ENCODE measurements at regions not wholly inside any gene's neighbourhood (a gene's known extent, or its start where the extent isn't known, plus 50 kb on each side); places are given as distances from the start of the nearest gene placed in this dataset.

DNA sequence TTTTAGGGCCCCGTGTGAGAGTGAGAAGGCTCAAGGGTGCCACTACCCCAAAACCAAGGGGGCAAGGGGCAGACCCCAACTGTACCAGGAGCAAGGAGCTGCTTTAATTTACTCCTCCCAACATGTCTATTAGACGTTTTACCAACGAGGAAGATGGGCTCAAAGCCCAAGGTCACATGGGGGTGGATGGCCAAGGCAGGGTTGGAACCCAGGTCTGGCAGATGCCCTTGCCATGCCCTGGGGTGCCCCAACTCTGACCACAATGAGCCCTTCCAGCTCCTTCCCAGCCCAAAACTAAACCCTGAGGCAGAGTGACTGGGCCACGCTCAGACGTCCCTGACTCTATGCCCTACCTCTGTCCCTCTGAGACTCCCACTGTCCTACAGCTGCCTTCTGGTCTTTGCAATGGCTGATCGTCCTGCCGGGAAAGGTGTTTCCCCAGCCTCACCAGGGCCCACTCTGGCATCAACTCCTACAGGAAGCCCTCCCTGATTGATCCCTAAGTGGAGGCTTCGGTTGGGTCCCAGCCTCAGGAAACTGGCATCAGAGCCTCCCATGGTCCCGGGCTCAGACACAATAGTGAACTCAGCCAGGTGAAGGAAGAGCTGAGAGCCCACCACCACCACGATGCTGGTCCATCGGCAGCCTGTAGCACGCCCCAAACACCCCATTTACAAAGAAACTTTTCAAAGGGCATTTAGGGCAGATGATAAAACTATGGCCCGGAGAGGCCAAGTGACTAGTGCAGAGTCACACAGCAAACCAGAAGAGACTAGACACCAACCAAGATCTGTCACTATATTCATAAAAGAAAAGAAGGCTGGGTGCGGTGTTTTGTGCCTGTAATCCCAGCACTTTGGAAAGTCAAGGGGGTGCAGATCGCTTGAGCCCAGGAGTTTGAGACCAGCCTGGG, 60.2 kb upstream of the MYL10 start:
- H3K4me3 Mint-ChIP-seq (ENCODE audit: low read depth, unreplicated experiment): no peak overlapping the region
- CTCF ChIA-PET: interaction anchor here (0.9 kb wide), 1 partner anchor 125 kb away, joined by 3 read pairs; no protein-coding TSS in a partner anchor
- H3K9me3 Mint-ChIP-seq (ENCODE audit: low read depth, unreplicated experiment): no peaks in the 10 kb centered on the region
- no TSS peak for BruUV-seq (replicated peaks)
- peaks cover 10% of the 10 kb centered on the region for H3K4me1 Mint-ChIP-seq (ENCODE audit: low read depth, unreplicated experiment)
- TF ChIP-seq, protein P1, sequence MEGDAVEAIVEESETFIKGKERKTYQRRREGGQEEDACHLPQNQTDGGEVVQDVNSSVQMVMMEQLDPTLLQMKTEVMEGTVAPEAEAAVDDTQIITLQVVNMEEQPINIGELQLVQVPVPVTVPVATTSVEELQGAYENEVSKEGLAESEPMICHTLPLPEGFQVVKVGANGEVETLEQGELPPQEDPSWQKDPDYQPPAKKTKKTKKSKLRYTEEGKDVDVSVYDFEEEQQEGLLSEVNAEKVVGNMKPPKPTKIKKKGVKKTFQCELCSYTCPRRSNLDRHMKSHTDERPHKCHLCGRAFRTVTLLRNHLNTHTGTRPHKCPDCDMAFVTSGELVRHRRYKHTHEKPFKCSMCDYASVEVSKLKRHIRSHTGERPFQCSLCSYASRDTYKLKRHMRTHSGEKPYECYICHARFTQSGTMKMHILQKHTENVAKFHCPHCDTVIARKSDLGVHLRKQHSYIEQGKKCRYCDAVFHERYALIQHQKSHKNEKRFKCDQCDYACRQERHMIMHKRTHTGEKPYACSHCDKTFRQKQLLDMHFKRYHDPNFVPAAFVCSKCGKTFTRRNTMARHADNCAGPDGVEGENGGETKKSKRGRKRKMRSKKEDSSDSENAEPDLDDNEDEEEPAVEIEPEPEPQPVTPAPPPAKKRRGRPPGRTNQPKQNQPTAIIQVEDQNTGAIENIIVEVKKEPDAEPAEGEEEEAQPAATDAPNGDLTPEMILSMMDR (IDR thresholded peaks at IDR 0.05; ENCODE audit: unreplicated experiment): no peak
- H3K27ac Mint-ChIP-seq (ENCODE audit: unreplicated experiment): no peak overlapping the region
- intact Hi-C loops (cut with micrococcal nuclease; ENCODE audit: unreplicated experiment): loop anchor here (5.0 to 10.0 kb wide), 3 partner anchors 84 to 144 kb away; no protein-coding TSS in a partner anchor
- H3K27me3 Mint-ChIP-seq (ENCODE audit: unreplicated experiment): no peaks in the 10 kb centered on the region
- H3K36me3 Mint-ChIP-seq (ENCODE audit: insufficient read depth, unreplicated experiment): no peaks in the 10 kb centered on the region
- no peak for DNase-seq

DNA sequence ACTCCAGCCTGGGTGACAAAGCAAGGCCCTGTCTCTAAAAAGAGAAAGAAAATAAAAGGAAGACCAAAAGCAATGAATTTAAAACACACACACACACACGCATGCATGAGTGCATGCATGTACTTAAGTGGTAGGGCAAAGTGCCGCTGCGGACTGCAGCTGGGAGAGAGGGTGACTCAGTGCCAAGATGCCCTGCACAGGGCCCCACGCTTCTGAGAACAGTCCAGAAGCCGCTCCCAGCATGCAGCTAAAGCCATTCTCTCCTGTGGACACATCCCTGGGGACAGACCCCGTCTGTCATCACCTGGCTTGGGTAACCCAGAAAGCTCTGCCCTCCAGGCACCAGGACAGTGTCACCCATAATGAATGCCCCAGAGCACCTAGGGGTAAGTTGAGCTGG, 61.0 kb upstream of the MYL10 start:
- TF ChIP-seq, protein P1 (IDR thresholded peaks at IDR 0.05; ENCODE audit: unreplicated experiment): no peak
- CTCF ChIA-PET: no interaction called here
- Mint-ChIP-seq H3K4me1 (ENCODE audit: low read depth, unreplicated experiment) (peaks cover 10% of the 10 kb centered on the region), H3K27me3 (ENCODE audit: unreplicated experiment) (no peaks in the 10 kb centered on the region), H3K27ac (ENCODE audit: unreplicated experiment) (no peak overlapping the region), H3K36me3 (ENCODE audit: insufficient read depth, unreplicated experiment) (no peaks in the 10 kb centered on the region), H3K4me3 (ENCODE audit: low read depth, unreplicated experiment) (no peak overlapping the region), H3K9me3 (ENCODE audit: low read depth, unreplicated experiment) (no peaks in the 10 kb centered on the region)
- no peak for DNase-seq
- no TSS peak for BruUV-seq (replicated peaks)
- intact Hi-C loops (cut with micrococcal nuclease; ENCODE audit: unreplicated experiment): no loop called here

DNA sequence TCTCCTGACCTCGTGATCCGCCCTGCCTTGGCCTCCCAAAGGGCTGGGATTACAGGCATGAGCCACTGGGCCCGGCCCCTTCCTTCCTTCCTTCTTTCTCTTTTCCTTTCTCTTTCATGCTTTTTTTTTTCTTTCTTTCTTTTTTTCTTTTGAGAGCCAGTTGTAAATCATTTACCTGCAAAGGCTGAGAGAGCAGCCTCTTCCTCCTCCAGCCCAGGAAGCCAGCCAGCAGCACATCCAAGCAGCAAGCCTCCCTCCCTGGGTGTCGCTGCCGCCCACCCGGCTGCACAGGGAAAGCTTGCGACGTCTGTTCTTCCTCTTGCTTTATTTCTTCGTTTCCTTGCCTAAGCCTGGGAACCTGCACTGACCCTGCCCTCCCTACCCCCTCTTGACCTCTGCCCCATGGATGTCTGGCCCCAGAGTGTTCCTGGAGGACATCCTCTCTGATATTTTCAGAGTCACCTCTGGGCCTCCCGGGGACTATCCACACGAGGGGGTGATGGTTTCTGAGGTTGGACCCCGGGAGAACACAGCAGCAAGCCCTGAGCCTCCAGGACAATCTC, 62.8 kb upstream of the MYL10 start:
- peak; percentile 43 for DNase-seq
- CTCF ChIA-PET: no interaction called here
- no peak overlapping the region for H3K27ac Mint-ChIP-seq (ENCODE audit: unreplicated experiment)
- peaks cover 10% of the 10 kb centered on the region for H3K4me1 Mint-ChIP-seq (ENCODE audit: low read depth, unreplicated experiment)
- BruUV-seq (replicated peaks): no TSS peak
- peak overlapping the region; percentile 14 for H3K4me3 Mint-ChIP-seq (ENCODE audit: low read depth, unreplicated experiment)
- H3K9me3 Mint-ChIP-seq (ENCODE audit: low read depth, unreplicated experiment): no peaks in the 10 kb centered on the region
- H3K36me3 Mint-ChIP-seq (ENCODE audit: insufficient read depth, unreplicated experiment): no peaks in the 10 kb centered on the region
- H3K27me3 Mint-ChIP-seq (ENCODE audit: unreplicated experiment): no peaks in the 10 kb centered on the region
- intact Hi-C loops (cut with micrococcal nuclease; ENCODE audit: unreplicated experiment): no loop called here
- TF ChIP-seq, protein P1 (IDR thresholded peaks at IDR 0.05; ENCODE audit: unreplicated experiment): no peak

DNA sequence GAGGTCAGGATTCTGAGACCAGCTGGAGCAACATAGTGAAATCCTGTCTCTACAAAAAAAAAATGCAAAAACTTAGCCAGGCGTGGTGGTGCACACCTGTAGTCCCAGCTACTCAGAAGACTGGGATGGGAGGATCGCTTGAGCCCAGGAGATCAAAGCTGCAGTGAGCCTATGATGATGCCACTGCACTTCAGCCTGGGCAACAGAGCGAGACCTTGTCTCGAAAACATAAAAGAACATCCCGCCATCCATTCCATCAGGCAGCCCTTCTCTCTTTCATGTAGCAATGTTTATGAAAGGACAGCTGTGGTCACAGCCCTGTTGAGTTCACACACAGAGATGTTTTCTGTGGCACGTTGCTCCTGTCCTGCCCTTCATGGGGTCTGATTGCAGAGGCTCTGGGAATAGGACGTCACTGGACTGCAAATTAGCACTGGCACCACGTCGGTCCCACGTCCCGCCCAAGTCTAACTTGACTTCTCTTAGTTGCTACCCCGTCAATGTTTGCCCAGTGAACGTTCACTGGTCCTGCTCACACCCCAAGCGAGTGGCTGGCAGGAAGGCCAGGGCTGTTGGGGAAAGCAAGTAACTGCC, 64.5 kb upstream of the MYL10 start:
- no peaks in the 10 kb centered on the region for H3K36me3 Mint-ChIP-seq (ENCODE audit: insufficient read depth, unreplicated experiment)
- intact Hi-C loops (cut with micrococcal nuclease; ENCODE audit: unreplicated experiment): no loop called here
- no peak overlapping the region for H3K4me3 Mint-ChIP-seq (ENCODE audit: low read depth, unreplicated experiment)
- H3K27me3 Mint-ChIP-seq (ENCODE audit: unreplicated experiment): peaks cover under 1% of the 10 kb centered on the region
- H3K27ac Mint-ChIP-seq (ENCODE audit: unreplicated experiment): no peak overlapping the region
- CTCF ChIA-PET: no interaction called here
- TF ChIP-seq, protein P1 (IDR thresholded peaks at IDR 0.05; ENCODE audit: unreplicated experiment): no peak
- no peak for DNase-seq
- H3K9me3 Mint-ChIP-seq (ENCODE audit: low read depth, unreplicated experiment): no peaks in the 10 kb centered on the region
- BruUV-seq (replicated peaks): no TSS peak
- H3K4me1 Mint-ChIP-seq (ENCODE audit: low read depth, unreplicated experiment): peaks cover 10% of the 10 kb centered on the region

All from Calu3 (cell line).